H9 (cell line): ENCODE measurements at regions not wholly inside any gene's neighbourhood (a gene's known extent, or its start where the extent isn't known, plus 50 kb on each side); places are given as distances from the start of the nearest gene placed in this dataset.

Experiments used
- DNase-seq: peaks from one replicate; pipeline ENCODE4 v3.0.0-alpha.2; 2017
- H2AFZ ChIP-seq: one replicate; pipeline ENCODE4 v1.6.1; 2013; ENCODE audit warnings: mild to moderate bottlenecking, low read length, control low read depth, moderate library complexity
- H2AK5ac ChIP-seq: 2 replicates; pipeline ENCODE4 v1.6.1; 2013; ENCODE audit warnings: low read length, control low read depth, mixed read lengths; ENCODE audit not compliant: insufficient read length
- H2BK120ac ChIP-seq: one replicate; pipeline ENCODE4 v1.6.1; 2013; ENCODE audit warnings: low read depth, mild to moderate bottlenecking, low read length, control low read depth, inconsistent platforms; ENCODE audit not compliant: poor library complexity, severe bottlenecking
- H2BK12ac ChIP-seq: 2 replicates; pipeline ENCODE4 v1.6.1; 2013; ENCODE audit warnings: low read length, control low read depth, mixed read lengths, low read depth; ENCODE audit not compliant: insufficient read length
- H2BK15ac ChIP-seq: 2 replicates; pipeline ENCODE4 v1.6.1; 2013; ENCODE audit warnings: low read depth, low read length, control low read depth
- H2BK20ac ChIP-seq: one replicate; pipeline ENCODE4 v1.6.1; 2013; ENCODE audit warnings: low read depth, mild to moderate bottlenecking, low read length, control low read depth, inconsistent platforms; ENCODE audit not compliant: poor library complexity, severe bottlenecking
- H2BK5ac ChIP-seq: 2 replicates; pipeline ENCODE4 v1.6.1; 2013; ENCODE audit warnings: low read length, control low read depth, mixed read lengths; ENCODE audit not compliant: insufficient read length
- H3K14ac ChIP-seq: 2 replicates; pipeline ENCODE4 v1.6.1; 2013; ENCODE audit warnings: low read length, control low read depth; ENCODE audit not compliant: insufficient read depth
- H3K18ac ChIP-seq: 2 replicates; pipeline ENCODE4 v1.6.1; 2013; ENCODE audit warnings: low read depth, mild to moderate bottlenecking, mixed read lengths, low read length, control low read depth; ENCODE audit not compliant: insufficient read length
- H3K23ac ChIP-seq: 2 replicates; pipeline ENCODE4 v1.6.1; 2013; ENCODE audit warnings: low read length, control low read depth, mixed read lengths, low read depth; ENCODE audit not compliant: insufficient read length
- H3K23me2 ChIP-seq: 2 replicates; pipeline ENCODE4 v1.6.1; 2013; ENCODE audit warnings: low read depth, mild to moderate bottlenecking, mixed read lengths, low read length, control low read depth; ENCODE audit not compliant: insufficient read length, poor library complexity, severe bottlenecking
- H3K27ac ChIP-seq: 2 replicates; pipeline ENCODE4 v1.5.1; 2013; ENCODE audit warnings: low read length, control low read depth, mixed read lengths, low read depth; ENCODE audit not compliant: insufficient read length
- H3K27me3 ChIP-seq: 2 replicates; pipeline ENCODE4 v1.6.1; 2013; ENCODE audit warnings: low read length, control low read depth, inconsistent platforms; ENCODE audit not compliant: insufficient read depth
- H3K4ac ChIP-seq: 2 replicates; pipeline ENCODE4 v1.6.1; 2013; ENCODE audit warnings: low read depth, mild to moderate bottlenecking, control low read depth, inconsistent platforms, low read length, moderate library complexity
- H3K4me1 ChIP-seq: 2 replicates; pipeline ENCODE4 v1.6.1; 2013; ENCODE audit warnings: low read length, control low read depth, inconsistent platforms; ENCODE audit not compliant: insufficient read depth
- H3K4me2 ChIP-seq: 2 replicates; pipeline ENCODE4 v1.6.1; 2013; ENCODE audit warnings: low read length, control low read depth, mixed read lengths; ENCODE audit not compliant: insufficient read length, insufficient read depth
- H3K56ac ChIP-seq: 2 replicates; pipeline ENCODE4 v1.6.1; 2013; ENCODE audit warnings: low read depth, mild to moderate bottlenecking, mixed read lengths, low read length, control low read depth; ENCODE audit not compliant: insufficient read length
- H3K79me1 ChIP-seq: 2 replicates; pipeline ENCODE4 v1.6.1; 2013; ENCODE audit warnings: low read depth, mild to moderate bottlenecking, moderate library complexity, low read length, control low read depth, inconsistent platforms; ENCODE audit not compliant: insufficient read depth, poor library complexity, severe bottlenecking
- H3K79me2 ChIP-seq: 2 replicates; pipeline ENCODE4 v1.6.1; 2013; ENCODE audit warnings: low read length, control low read depth, inconsistent platforms; ENCODE audit not compliant: insufficient read depth
- H3K9ac ChIP-seq: 2 replicates; pipeline ENCODE4 v1.6.1; 2013; ENCODE audit warnings: low read length, control low read depth, mixed read lengths; ENCODE audit not compliant: insufficient read length; ENCODE audit errors: extremely low read depth
- H3K9me3 ChIP-seq: one replicate; pipeline ENCODE4 v1.6.1; 2013; ENCODE audit warnings: low read depth, low read length, inconsistent platforms; ENCODE audit not compliant: control insufficient read depth
- H3T11ph ChIP-seq: one replicate; pipeline ENCODE4 v1.6.1; 2013; ENCODE audit warnings: mild to moderate bottlenecking, low read length, control low read depth, inconsistent platforms
- H4K20me1 ChIP-seq: one replicate; pipeline ENCODE4 v1.6.1; 2013; ENCODE audit not compliant: control insufficient read depth, insufficient read length, insufficient read depth
- H4K5ac ChIP-seq: 2 replicates; pipeline ENCODE4 v1.6.1; 2013; ENCODE audit warnings: low read depth, mild to moderate bottlenecking, mixed read lengths, low read length, control low read depth; ENCODE audit not compliant: insufficient read length
- H4K8ac ChIP-seq: replicated peaks from 2 replicates; pipeline ENCODE4 v1.6.1; 2013; ENCODE audit warnings: low read length, control low read depth, mixed read lengths, low read depth; ENCODE audit not compliant: insufficient read length
- H4K91ac ChIP-seq: 2 replicates; pipeline ENCODE4 v1.6.1; 2013; ENCODE audit warnings: low read depth, mild to moderate bottlenecking, moderate library complexity, mixed read lengths, low read length, control low read depth; ENCODE audit not compliant: insufficient read length
- H3K27ac Mint-ChIP-seq, 3 experiments: 2 replicates in 2 of 3; 3 replicates in 1 of 3; pipeline ENCODE4 v1.8.0; 2020 to 2021; ENCODE audit warnings: mixed read lengths in 3 of 3, mild to moderate bottlenecking in 1 of 3, moderate library complexity in 1 of 3
- H3K27me3 Mint-ChIP-seq: 2 replicates; pipeline ENCODE4 v1.8.0; 2021; ENCODE audit warnings: low read depth, mild to moderate bottlenecking, moderate library complexity, mixed read lengths
- H3K36me3 Mint-ChIP-seq, 3 experiments: 2 replicates in 2 of 3; 3 replicates in 1 of 3; pipeline ENCODE4 v1.8.0; 2020 to 2021; ENCODE audit warnings: low read depth in 3 of 3, mixed read lengths in 3 of 3; ENCODE audit not compliant: insufficient read depth in 1 of 3
- H3K4me1 Mint-ChIP-seq, 2 experiments: 2 replicates each; pipeline ENCODE4 v1.8.0; 2020; ENCODE audit warnings: mixed read lengths in 2 of 2
- H3K4me3 Mint-ChIP-seq, 2 experiments: 2 replicates in 1 of 2; 3 replicates in 1 of 2; pipeline ENCODE4 v1.8.0; 2020 to 2021; ENCODE audit warnings: mild to moderate bottlenecking in 2 of 2, mixed read lengths in 2 of 2, moderate library complexity in 1 of 2
- H3K9me3 Mint-ChIP-seq, 2 experiments: 2 replicates in 1 of 2; 3 replicates in 1 of 2; pipeline ENCODE4 v1.8.0; 2020; ENCODE audit warnings: mild to moderate bottlenecking in 2 of 2, mixed read lengths in 2 of 2, moderate library complexity in 1 of 2
- WGBS: extraction: QIAGEN DNeasy Blood & Tissue Kit; methylation state at CpG from one replicate; pipeline ENCODE4 v1.1.7; 2013; ENCODE audit warnings: missing lambda C conversion rate, low lambda C conversion rate, mixed read lengths; ENCODE audit not compliant: insufficient read length; ENCODE audit errors: extremely low coverage; 5-methylcytosine and 5-hydroxymethylcytosine counted together
- TF ChIP-seq, protein P1 (sequence below): fragments of 200-600 bp; sonication (generic); conservative IDR thresholded peaks from 3 replicates; pipeline ENCODE4 v1.8.0; 2021; ENCODE audit warnings: antibody characterized with exemption, mild to moderate bottlenecking

DNA sequence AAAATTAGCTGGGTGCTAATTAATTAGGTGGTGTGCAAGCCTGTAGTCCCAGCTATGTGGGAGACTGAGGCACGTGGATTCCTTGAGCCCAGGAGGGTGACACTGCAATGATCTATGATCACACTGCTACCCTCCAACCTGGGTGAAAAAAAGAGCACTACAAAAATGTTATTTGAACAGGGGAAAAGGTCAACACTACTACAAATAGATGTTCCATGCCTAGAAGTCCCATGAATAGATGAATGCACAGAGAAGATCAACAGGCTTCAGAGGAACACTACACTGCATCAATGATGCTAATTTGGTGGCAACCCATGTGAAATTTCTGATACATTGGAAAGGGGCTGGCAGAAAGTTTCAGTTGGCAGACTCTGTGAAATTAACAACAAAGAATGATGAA lies 105.4 kb upstream of the FHIT start:
- Histone ChIP-seq H3T11ph (no peak overlapping the region), H2BK12ac (no peak overlapping the region), H4K5ac (no peak overlapping the region), H2AK5ac (no peak overlapping the region), H3K27me3 (no peaks in the 10 kb centered on the region), H3K23ac (no peak overlapping the region), H2AFZ (no peak overlapping the region), H3K18ac (no peak overlapping the region), H3K79me1 (no peaks in the 10 kb centered on the region), H2BK15ac (no peak overlapping the region), H3K4me2 (no peak overlapping the region), H3K14ac (no peak overlapping the region), H3K9me3 (no peaks in the 10 kb centered on the region), H2BK120ac (no peak overlapping the region), H3K4me1 (no peaks in the 10 kb centered on the region), H3K27ac (no peak overlapping the region), H2BK5ac (no peak overlapping the region), H3K23me2 (no peaks in the 10 kb centered on the region), H3K79me2 (no peaks in the 10 kb centered on the region), H3K9ac (no peak overlapping the region), H4K8ac (no peak overlapping the region), H4K20me1 (no peaks in the 10 kb centered on the region), H4K91ac (no peak overlapping the region), H3K56ac (no peak overlapping the region), H3K4ac (no peak overlapping the region), H2BK20ac (no peak overlapping the region)
- DNase-seq: no peak
- no peaks in the 10 kb centered on the region for H3K27me3 Mint-ChIP-seq
- H3K4me3 Mint-ChIP-seq: no peak overlapping the region
- WGBS: no CpG with 5 or more reads among the region's 1 CpG
- H3K27ac Mint-ChIP-seq: no peak overlapping the region
- no peaks in the 10 kb centered on the region for H3K9me3 Mint-ChIP-seq
- TF ChIP-seq, protein P1, sequence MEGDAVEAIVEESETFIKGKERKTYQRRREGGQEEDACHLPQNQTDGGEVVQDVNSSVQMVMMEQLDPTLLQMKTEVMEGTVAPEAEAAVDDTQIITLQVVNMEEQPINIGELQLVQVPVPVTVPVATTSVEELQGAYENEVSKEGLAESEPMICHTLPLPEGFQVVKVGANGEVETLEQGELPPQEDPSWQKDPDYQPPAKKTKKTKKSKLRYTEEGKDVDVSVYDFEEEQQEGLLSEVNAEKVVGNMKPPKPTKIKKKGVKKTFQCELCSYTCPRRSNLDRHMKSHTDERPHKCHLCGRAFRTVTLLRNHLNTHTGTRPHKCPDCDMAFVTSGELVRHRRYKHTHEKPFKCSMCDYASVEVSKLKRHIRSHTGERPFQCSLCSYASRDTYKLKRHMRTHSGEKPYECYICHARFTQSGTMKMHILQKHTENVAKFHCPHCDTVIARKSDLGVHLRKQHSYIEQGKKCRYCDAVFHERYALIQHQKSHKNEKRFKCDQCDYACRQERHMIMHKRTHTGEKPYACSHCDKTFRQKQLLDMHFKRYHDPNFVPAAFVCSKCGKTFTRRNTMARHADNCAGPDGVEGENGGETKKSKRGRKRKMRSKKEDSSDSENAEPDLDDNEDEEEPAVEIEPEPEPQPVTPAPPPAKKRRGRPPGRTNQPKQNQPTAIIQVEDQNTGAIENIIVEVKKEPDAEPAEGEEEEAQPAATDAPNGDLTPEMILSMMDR: no peak
- no peaks in the 10 kb centered on the region for H3K4me1 Mint-ChIP-seq
- H3K36me3 Mint-ChIP-seq: peaks cover 0 to 1% (median 0%) of the 10 kb centered on the region in 3 experiments; a peak in 1 of 7 replicates
